T-helper 1 cell (primary cell): ENCODE measurements at regions not wholly inside any gene's neighbourhood (a gene's known extent, or its start where the extent isn't known, plus 50 kb on each side); places are given as distances from the start of the nearest gene placed in this dataset.
"Not testable (repeated sequence)": the region's sequence is repeated elsewhere in the genome, so short reads cannot be mapped to it uniquely, and the experiment has no call there.

ENCODE experiments used
- DNase-seq, 5 donors: peaks; one replicate each; pipeline ENCODE4 v3.0.0-alpha.2; 2012 to 2020

GRCh38 chr7:75201606-75202079, 109.3 kb downstream of the GTF2IRD2B start:
- DNase-seq = not testable (repeated sequence)

DNA sequence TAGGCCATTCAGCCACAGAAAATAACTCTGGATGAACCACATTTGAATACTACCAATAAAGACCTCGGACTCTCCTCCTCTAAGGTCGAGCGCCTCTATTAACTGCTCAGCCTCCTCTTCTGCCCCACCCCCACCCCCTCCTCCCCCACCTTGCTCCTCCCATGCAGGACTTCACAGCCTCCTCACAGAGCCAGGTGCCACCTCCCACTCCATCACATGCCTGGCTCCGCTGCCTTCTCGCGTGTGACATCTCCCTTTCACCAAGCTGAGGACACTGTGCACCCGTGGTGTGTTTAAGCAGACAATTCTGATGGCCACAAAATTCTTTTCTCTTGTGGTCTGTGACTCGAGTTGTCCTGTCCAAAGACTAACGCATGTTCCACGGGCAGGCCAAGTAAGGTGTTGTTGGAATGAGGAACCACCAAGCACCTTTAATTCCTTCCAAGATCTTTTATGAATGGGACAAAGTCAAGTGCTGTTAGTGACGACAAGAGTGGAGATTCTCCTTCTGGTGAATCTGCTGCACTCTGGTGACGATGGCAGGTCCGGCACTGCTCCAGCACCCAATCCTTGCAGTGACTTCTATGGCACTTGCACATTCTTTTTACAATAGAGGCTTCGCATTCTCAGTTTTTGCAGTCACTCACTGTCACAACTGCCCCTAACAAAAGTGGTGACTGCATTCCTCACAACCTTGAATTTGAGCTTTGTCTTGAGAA, 113.1 kb downstream of the GTF2IRD2B start:
- not testable (repeated sequence) for DNase-seq

DNA sequence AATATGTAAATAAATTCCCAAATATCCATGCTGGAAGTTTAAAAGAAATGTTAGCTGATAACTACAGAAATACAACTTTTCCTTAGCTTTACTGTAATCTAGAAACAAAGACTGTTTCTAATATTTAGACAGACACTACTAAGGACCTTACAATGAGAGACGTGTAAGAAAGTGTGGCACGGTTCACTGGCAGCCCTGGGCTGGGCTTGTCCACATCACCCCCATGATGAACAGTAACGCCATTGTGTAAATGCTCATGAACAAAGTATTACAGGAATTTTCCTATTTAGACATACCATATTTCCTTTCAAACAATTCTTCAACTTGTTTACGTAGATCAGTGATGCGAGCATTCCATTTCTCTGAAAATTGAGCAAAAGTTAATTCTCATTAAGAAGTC, 123.1 kb downstream of the GTF2IRD2B start:
- not testable (repeated sequence) for DNase-seq

DNA sequence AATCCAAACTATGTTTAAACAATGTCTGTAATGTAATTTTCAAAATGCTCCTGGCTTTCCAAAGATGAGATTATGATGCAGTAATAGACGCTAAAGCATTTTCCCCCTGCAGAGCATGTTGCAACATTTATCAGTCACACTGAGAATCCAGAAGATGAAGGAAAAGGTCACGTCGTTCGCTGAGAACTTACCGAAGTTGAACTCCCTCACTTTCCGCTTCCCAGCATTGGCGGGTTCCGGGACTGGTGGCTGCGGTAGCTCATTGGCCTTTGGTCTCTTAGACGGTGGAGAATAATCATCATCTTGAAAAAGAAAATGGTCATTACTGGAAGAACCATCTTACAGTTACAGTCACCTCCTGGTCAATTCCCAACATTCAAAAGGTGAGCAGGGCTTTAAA, 124.6 kb downstream of the GTF2IRD2B start:
- DNase-seq = not testable (repeated sequence)

GRCh38 chr7:75226102-75226501, 133.7 kb downstream of the GTF2IRD2B start:
- DNase-seq = not testable (repeated sequence)

DNA sequence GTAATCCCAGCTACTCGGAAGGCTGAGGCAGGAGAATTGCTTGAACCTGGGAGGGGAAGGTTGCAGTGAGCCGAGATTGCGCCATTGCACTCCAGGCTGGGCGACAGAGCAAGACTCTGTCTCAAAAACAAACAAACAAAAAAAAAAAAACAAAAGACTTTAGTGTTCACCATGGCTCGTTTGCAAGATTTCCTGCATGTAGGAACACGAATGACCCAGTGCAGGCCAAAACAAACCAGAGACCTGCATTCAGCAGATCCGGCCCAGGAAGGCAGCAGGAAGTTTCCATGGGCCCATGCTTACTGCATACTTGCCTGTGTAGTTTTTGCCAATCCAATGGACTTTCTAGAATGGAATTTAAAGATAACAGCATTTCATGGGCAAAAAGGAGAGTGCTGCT, 137.2 kb downstream of the GTF2IRD2B start:
- DNase-seq = not testable (repeated sequence)

- DNase-seq = not testable (repeated sequence)
These were observed 138.2 kb downstream of the GTF2IRD2B start for GRCh38 chr7:75230558-75230957.

- DNase-seq = not testable (repeated sequence)
These were observed 142.9 kb downstream of the GTF2IRD2B start for GRCh38 chr7:75235092-75235826.

- DNase-seq = not testable (repeated sequence)
These were observed 143.4 kb downstream of the GTF2IRD2B start for GRCh38 chr7:75235827-75236167.

DNA sequence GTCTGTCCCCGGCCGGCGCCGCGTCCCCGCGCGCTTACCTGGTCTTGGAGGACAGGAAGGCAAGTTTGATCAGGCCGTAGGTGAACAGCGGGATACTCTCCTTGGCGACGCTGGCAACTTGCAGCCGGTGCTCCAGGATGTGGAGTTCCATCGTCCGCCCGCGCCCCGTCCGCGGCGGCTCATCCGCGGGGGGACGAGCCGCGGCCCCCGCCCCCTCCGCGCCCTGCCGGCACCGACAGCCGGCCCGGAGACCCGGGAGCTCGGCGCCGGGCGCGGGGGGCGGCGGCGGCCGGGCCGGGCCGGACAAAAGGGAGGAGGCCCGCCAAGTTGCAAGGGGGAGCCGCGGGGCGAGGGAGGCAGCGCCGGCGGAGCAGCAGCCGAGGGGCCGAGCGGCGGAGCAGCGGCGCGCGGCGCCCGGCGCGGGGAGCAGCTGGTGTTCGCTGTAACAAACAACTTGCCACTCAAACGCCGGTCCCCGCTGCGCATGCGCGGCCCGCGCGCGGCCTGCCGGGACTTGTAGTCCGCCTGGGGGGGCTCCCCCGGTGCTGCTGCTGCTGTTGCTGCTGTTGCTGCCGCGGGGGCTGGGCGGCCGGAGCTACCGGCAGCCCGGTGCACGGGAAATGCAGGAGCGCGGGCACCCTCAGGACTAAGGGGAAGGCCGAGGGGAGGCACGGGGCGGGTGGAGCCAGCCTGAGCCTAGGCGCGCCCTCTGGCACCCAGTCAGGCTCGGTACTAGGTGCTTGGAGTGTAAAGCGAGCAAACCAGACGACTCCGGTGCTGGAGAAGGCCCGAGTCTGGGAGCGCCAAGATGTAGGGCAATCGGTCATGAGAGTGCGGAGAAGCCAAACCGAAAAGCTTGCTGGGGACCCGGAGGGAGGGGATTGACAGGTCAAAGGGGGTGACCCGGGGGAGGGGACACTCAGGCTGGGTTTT, 145.1 kb downstream of the GTF2IRD2B start:
- peak in 3 of 5 donors; percentile 18 to 49 (median 33) for DNase-seq

DNA sequence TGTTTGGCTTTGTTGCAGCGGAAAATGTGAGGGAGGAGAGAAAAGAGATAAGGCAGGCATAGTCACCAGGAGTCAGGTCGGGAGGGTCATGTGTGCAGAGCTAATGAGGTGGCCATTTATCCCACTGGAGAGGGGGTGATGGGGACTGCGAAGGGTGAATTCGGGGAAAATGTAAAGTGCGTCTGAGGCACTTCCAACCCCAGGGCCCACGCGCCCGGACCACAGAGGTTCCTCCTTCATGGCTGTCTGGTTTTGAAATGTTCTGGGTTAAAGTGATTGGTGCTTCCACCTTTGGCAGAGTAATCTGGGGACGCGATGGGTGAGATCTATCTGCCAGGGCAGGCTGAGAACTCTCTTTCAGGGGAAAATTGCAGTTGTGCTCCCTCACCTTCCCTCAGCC, 145.9 kb downstream of the GTF2IRD2B start:
- not testable (repeated sequence) for DNase-seq

DNA sequence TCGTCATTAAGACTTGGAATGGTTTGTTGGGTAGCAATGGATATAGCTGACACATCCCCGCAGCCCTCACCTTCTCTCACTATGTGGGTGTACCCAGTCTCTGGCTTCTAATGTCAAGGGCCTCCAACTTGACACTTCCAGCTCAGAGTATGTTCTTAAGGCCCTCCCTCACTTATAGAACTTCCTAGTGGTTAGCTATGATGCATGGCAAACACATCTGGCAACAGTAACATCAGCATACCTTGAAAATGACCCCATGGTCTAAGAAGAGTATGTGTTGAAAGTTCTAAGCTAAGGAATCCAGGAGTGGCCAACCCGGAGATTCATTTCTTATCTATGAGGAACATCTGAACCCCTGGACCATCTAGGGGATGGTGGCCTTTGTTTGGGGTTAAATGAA, 151.2 kb downstream of the GTF2IRD2B start:
- not testable (repeated sequence) for DNase-seq

DNA sequence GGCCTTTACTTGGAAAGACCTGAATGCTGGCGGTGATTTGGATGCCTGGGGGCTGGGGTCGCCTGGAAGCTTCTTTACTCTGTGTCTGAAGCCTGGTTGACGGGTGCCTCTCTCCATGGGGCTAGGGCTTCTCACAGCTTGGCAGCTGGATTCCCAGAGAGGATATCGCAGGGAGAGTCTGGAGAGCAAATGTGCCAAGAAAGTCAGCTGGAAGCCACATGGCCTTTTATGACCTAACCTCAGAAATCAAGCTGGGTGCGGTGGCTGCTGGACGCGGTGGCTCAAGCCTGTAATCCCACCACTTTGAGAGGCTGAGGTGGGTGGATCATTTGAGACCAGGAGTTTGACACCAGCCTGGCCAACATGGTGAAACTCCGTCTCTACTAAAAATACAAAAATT, 147.2 kb upstream of the TRIM73 start:
- DNase-seq = not testable (repeated sequence)

DNA sequence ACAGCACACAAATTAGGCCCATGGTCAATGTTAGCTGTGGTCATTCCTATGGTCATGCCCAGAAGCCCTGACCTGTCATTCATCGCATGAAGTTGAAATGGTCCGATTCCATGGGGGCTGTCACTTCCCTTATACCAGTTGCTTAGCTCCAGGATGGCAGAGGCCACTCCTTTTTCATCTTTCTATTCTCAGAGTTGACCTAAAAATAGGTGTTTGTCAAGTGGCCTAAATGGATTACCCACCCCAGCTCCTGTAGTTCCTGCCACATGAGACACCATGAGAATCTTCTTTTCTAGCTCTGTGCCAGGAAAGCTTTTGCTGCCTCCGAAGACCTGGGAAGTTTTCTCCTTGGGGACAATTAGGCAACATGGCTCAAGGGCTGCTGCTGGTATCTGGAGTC, 141.2 kb upstream of the TRIM73 start:
- DNase-seq = not testable (repeated sequence)

DNA sequence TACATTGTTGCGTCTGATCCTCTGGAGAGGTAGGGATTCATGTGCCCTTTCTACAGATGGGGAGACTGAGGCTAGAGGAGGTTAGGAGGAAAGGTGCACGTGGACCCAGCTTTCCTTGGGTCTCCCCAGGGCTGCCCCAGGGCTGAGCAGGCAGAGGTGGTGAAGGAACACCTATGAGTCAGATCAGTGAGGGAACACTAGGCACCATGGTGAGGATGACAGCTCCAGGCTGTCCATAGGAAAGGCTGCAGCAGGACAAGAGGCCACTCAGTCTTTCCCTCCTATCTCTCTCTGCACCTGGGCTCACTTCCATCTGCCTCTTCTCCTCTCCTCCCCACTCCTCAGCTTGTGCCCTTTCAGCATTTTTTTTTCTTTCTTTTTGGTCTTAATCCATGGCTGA, 138.0 kb upstream of the TRIM73 start:
- not testable (repeated sequence) for DNase-seq

- DNase-seq = not testable (repeated sequence)
These were observed 135.9 kb upstream of the TRIM73 start for GRCh38 chr7:75259454-75260003.

DNA sequence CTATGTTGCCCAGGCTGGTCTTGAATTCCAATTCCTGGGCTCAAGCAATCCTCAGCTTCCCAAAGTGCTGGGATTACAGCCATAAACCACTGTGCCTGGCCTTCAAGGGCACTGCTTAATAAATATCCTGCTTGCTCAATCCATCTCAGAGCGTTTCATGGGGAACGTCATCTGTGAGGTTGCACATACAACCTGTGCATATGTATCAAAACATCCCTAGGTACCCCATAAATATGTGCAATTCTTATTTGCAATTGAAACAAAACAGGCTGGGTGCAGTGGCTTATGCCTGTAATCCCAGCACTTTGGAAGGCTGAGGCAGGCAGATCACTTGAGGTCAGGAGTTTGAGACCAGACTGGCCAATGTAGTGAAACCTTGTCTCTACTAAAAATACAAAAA, 133.8 kb upstream of the TRIM73 start:
- not testable (repeated sequence) for DNase-seq

DNA sequence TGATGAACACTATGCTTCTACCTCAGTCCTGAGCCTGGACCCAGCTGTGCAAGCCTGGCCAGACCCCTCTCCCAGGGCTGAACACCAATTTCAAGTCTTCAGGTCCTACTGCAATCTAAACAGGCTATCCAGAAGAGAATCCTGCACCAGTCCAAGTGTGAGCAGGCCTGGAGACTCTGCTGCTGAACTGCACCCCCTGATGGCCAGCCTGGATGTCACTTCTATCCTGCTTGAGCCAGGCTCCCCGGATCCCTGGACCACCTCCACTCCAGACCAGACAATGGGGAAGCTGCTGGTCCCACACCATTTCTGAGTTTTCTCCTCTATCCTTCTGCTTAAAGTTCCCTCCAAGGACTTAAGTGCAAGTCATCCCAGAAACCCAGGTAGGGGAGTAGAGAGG, 127.3 kb upstream of the TRIM73 start:
- DNase-seq = not testable (repeated sequence)

- not testable (repeated sequence) for DNase-seq
These were observed 126.3 kb upstream of the TRIM73 start for GRCh38 chr7:75269159-75269558.

DNA sequence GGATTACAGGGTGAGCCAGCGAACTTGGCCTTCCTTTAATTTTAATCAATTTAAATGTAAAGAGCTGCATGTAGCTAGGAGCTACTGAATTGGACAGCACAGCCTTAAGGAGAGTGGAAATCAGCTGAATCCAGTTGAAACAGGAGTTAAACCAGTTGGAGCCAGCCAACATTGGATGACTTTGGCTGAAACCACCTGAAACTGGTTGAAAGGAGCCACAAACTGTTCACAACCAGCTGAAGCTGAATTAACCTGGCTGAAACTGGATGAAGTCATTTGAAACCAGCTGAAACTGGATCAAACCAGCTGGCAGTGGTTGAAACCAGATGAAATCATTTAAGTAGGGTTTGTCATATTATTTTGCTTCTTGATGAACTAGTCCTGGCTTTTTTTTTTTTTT, 121.3 kb upstream of the TRIM73 start:
- DNase-seq = not testable (repeated sequence)
